Endothelial cell of umbilical vein (primary cell): ENCODE measurements at regions not wholly inside any gene's neighbourhood (a gene's known extent, or its start where the extent isn't known, plus 50 kb on each side); places are given as distances from the start of the nearest gene placed in this dataset.

Experiments
- BruUV-seq: library from RNA; stranded (reverse); fragments of 400-500 nt; replicated peaks from 2 replicates; lab custom pipeline; 2021; lab: Mats Ljungman, UMichigan
- CTCF ChIA-PET: fragments of 300-600, 350-600 bp; sonication (Branson Sonifier 250); formaldehyde crosslinking; loops from one replicate; lab custom pipeline; 2021; ENCODE audit warnings: antibody characterized with exemption, inconsistent platforms; lab: Charles Lee
- POLR2A ChIA-PET: fragments of 300-600, 350-600 bp; sonication (Branson Sonifier 250); formaldehyde crosslinking; loops from one replicate; lab custom pipeline; 2021; ENCODE audit warnings: antibody characterized with exemption, inconsistent platforms; lab: Charles Lee
- DNase-seq: peaks from one replicate; pipeline ENCODE4 v3.0.0-alpha.2; 2011; ENCODE audit warnings: low read depth, low spot score
- FAIRE-seq: peaks from 2 replicates; lab custom pipeline; 2011; peaks lifted over from hg19 to GRCh38; lab: Jason Lieb, UNC
- H2AFZ ChIP-seq: 2 replicates; pipeline ENCODE4 v1.6.0; 2012; ENCODE audit warnings: low read depth, low read length, control low read depth, inconsistent platforms
- H3K27ac ChIP-seq: 2 replicates; pipeline ENCODE4 v1.5.1; 2011; ENCODE audit warnings: low read depth, mild to moderate bottlenecking, control low read depth, low read length, moderate library complexity; ENCODE audit not compliant: insufficient read depth
- H3K27me3 ChIP-seq, 2 experiments: 2 replicates each; pipeline versions ENCODE4 v1.6.0 to v1.6.1; 2011; ENCODE audit warnings: low read length in 2 of 2, mixed read lengths in 1 of 2; ENCODE audit not compliant: control insufficient read depth in 2 of 2, insufficient read depth in 2 of 2
- H3K36me3 ChIP-seq, 2 experiments: 2 replicates in 1 of 2; 3 replicates in 1 of 2; pipeline ENCODE4 v1.5.1; 2011; ENCODE audit warnings: low read length in 2 of 2, mild to moderate bottlenecking in 1 of 2, moderate library complexity in 1 of 2; ENCODE audit not compliant: control insufficient read depth in 2 of 2, insufficient read depth in 2 of 2; ENCODE audit errors: extremely low read depth in 1 of 2
- H3K4me1 ChIP-seq: 3 replicates; pipeline ENCODE4 v1.5.1; 2011; ENCODE audit warnings: mild to moderate bottlenecking, low read length; ENCODE audit not compliant: control insufficient read depth, insufficient read depth; ENCODE audit errors: extremely low read depth
- H3K4me2 ChIP-seq: 2 replicates; pipeline ENCODE4 v1.6.1; 2011; ENCODE audit warnings: low read length, control low read depth, mixed read lengths; ENCODE audit not compliant: insufficient read depth
- H3K4me3 ChIP-seq, 3 experiments: fragments of 200-600 bp in 1 of 3; sonication (generic), shearing (Covaris generic) in 1 of 3; replicated peaks in 1 of 3; 2 replicates each; pipeline ENCODE4 v1.5.1; 2011 to 2016; ENCODE audit warnings: control low read depth in 3 of 3, low read length in 3 of 3, mild to moderate bottlenecking in 2 of 3, inconsistent platforms in 1 of 3, low read depth in 1 of 3, moderate library complexity in 1 of 3; ENCODE audit not compliant: insufficient read depth in 1 of 3
- H3K79me2 ChIP-seq: 2 replicates; pipeline ENCODE4 v1.6.0; 2012; ENCODE audit warnings: low read length, inconsistent platforms; ENCODE audit not compliant: control insufficient read depth, insufficient read depth
- H3K9ac ChIP-seq: replicated peaks from 2 replicates; pipeline ENCODE3; 2011; ENCODE audit warnings: low read length, control low read depth; ENCODE audit not compliant: insufficient read depth; ENCODE audit errors: extremely low read depth
- H3K9me1 ChIP-seq: replicated peaks from 3 replicates; pipeline ENCODE4 v1.6.0; 2011; ENCODE audit warnings: mild to moderate bottlenecking, low read length; ENCODE audit not compliant: control insufficient read depth, insufficient read depth; ENCODE audit errors: extremely low read depth
- H3K9me3 ChIP-seq: replicated peaks from 2 replicates; pipeline ENCODE4 v1.5.1; 2012; ENCODE audit warnings: low read length, inconsistent platforms; ENCODE audit not compliant: control insufficient read depth, insufficient read depth
- H4K20me1 ChIP-seq: replicated peaks from 2 replicates; pipeline ENCODE3; 2011; ENCODE audit warnings: mild to moderate bottlenecking, low read length; ENCODE audit not compliant: control insufficient read depth, insufficient read depth; ENCODE audit errors: extremely low read depth
- CTCF ChIP-seq, 2 donors: IDR thresholded peaks; 1 replicate in 1 of 2; 2 replicates in 1 of 2; pipeline ENCODE4 v1.5.1; 2011; ENCODE audit warnings: low read length in 2 of 2, mild to moderate bottlenecking in 2 of 2, moderate library complexity in 2 of 2, control low read depth in 1 of 2, inconsistent platforms in 1 of 2, low read depth in 1 of 2; ENCODE audit not compliant: insufficient read depth in 1 of 2; ENCODE audit errors: extremely low read depth in 1 of 2
- EZH2 ChIP-seq: IDR thresholded peaks from 2 replicates; pipeline ENCODE4 v1.6.1; 2012; ENCODE audit warnings: borderline replicate concordance, low read depth, mild to moderate bottlenecking, moderate library complexity, low read length, inconsistent platforms; ENCODE audit not compliant: severe bottlenecking
- FOS ChIP-seq: IDR thresholded peaks from 2 replicates; pipeline ENCODE4 v1.6.1; 2011; ENCODE audit warnings: mild to moderate bottlenecking, low read length, moderate library complexity, borderline replicate concordance; ENCODE audit not compliant: insufficient read depth
- GATA2 ChIP-seq: IDR thresholded peaks from 2 replicates; pipeline ENCODE4 v1.7.0; 2011; ENCODE audit warnings: low read depth, mild to moderate bottlenecking, moderate library complexity, mixed read lengths, low read length; ENCODE audit not compliant: insufficient read length, insufficient read depth
- JUN ChIP-seq: IDR thresholded peaks from 2 replicates; pipeline ENCODE4 v1.6.1; 2011; ENCODE audit warnings: borderline replicate concordance, low read depth; ENCODE audit not compliant: insufficient read length, insufficient read depth
- MAX ChIP-seq: IDR thresholded peaks from 2 replicates; pipeline ENCODE4 v1.6.1; 2011; ENCODE audit not compliant: insufficient read depth, insufficient read length
- MYC ChIP-seq: IDR thresholded peaks from one replicate; pipeline ENCODE4 v1.6.1; 2011; ENCODE audit warnings: mild to moderate bottlenecking, low read depth, low read length
- POLR2A ChIP-seq: IDR thresholded peaks from 2 replicates; pipeline ENCODE4 v1.6.1; 2012; ENCODE audit warnings: low read depth, mild to moderate bottlenecking, control low read depth, low read length
- POLR2AphosphoS5 ChIP-seq: IDR thresholded peaks from 2 replicates; pipeline ENCODE4 v1.6.1; 2012; ENCODE audit warnings: low read depth, mild to moderate bottlenecking, control low read depth, low read length, moderate library complexity; ENCODE audit not compliant: insufficient read depth
- dilution Hi-C: fragments of 300-500 bp; cut with MboI; formaldehyde crosslinking; loops from one replicate; pipeline ENCODE4 v1.15.0; 2019; ENCODE audit warnings: low sequenced_read_pairs; ENCODE audit not compliant: extremely low pct_ligation_motif_present
- intact Hi-C: fragments of 100-400 bp; cut with micrococcal nuclease; formaldehyde crosslinking; loops from one replicate; pipeline ENCODE4 v1.10.0; 2022

GRCh38 chr18:1619507-1619906 lies 714.8 kb downstream of the ADCYAP1 start:
- no peaks in the 10 kb centered on the region for H3K9me1 ChIP-seq
- H3K4me2 ChIP-seq: no peak overlapping the region
- ChIA-PET POLR2A (no interaction called here), CTCF (no interaction called here)
- H3K27ac ChIP-seq: no peak overlapping the region
- DNase-seq (no peak), FAIRE-seq (no peak)
- H3K36me3 ChIP-seq: no peaks in the 10 kb centered on the region
- no peaks in the 10 kb centered on the region for H3K27me3 ChIP-seq
- no peaks in the 10 kb centered on the region for H4K20me1 ChIP-seq
- H3K79me2 ChIP-seq: no peaks in the 10 kb centered on the region
- no peak overlapping the region for H3K9ac ChIP-seq
- H2AFZ ChIP-seq: no peak overlapping the region
- no TSS peak for BruUV-seq
- no peaks in the 10 kb centered on the region for H3K9me3 ChIP-seq
- intact Hi-C loops (no loop called here), dilution Hi-C loops (no loop called here)
- H3K4me1 ChIP-seq: no peaks in the 10 kb centered on the region
- no peak overlapping the region for H3K4me3 ChIP-seq
- no peak for TF ChIP-seq MAX
- TF ChIP-seq POLR2A: no peak
- no peak for TF ChIP-seq GATA2
- TF ChIP-seq EZH2: no peak
- no peak for TF ChIP-seq CTCF (IDR thresholded peaks at IDR 0.05; ENCODE audit: extremely low read depth in 1 of 2, insufficient read depth in 1 of 2, low read depth in 1 of 2, low read length in 2 of 2)
- no peak for TF ChIP-seq JUN
- TF ChIP-seq MYC: no peak
- no peak for TF ChIP-seq FOS
- TF ChIP-seq POLR2AphosphoS5: no peak
